IgD-negative memory B cell (primary cell): ENCODE measurements at regions not wholly inside any gene's neighbourhood (a gene's known extent, or its start where the extent isn't known, plus 50 kb on each side); places are given as distances from the start of the nearest gene placed in this dataset.
"Not testable (repeated sequence)": the region's sequence is repeated elsewhere in the genome, so short reads cannot be mapped to it uniquely, and the experiment has no call there.

Source experiments
- H3K27ac Mint-ChIP-seq, 3 donors: one replicate each; pipeline ENCODE4 v1.8.0; 2020 to 2022; ENCODE audit warnings: mild to moderate bottlenecking in 3 of 3, mixed read lengths in 3 of 3, moderate library complexity in 1 of 3
- H3K27me3 Mint-ChIP-seq: one replicate; pipeline ENCODE4 v1.8.0; 2021; ENCODE audit warnings: mixed read lengths
- H3K36me3 Mint-ChIP-seq: one replicate; pipeline ENCODE4 v1.8.0; 2020; ENCODE audit warnings: mild to moderate bottlenecking, mixed read lengths
- H3K4me1 Mint-ChIP-seq, 3 donors: one replicate each; pipeline ENCODE4 v1.8.0; 2020 to 2022; ENCODE audit warnings: mixed read lengths in 3 of 3, mild to moderate bottlenecking in 1 of 3
- H3K4me3 Mint-ChIP-seq, 4 donors: one replicate each; pipeline ENCODE4 v1.8.0; 2020 to 2022; ENCODE audit warnings: mild to moderate bottlenecking in 4 of 4, mixed read lengths in 4 of 4, moderate library complexity in 3 of 4
- H3K9me3 Mint-ChIP-seq, 3 donors: one replicate each; pipeline ENCODE4 v1.8.0; 2020 to 2021; ENCODE audit warnings: mixed read lengths in 3 of 3, mild to moderate bottlenecking in 1 of 3

- no peaks in the 10 kb centered on the region for H3K4me1 Mint-ChIP-seq
- H3K36me3 Mint-ChIP-seq: no peaks in the 10 kb centered on the region
- peaks cover 0 to 4% (median 0%) of the 10 kb centered on the region in 3 donors for H3K9me3 Mint-ChIP-seq
- no peak overlapping the region for H3K4me3 Mint-ChIP-seq
- H3K27me3 Mint-ChIP-seq: peaks cover 2% of the 10 kb centered on the region
- H3K27ac Mint-ChIP-seq: no peak overlapping the region
Measured at GRCh38 chr1:5603353-5604104, 388.7 kb downstream of the NPHP4 start.

- not testable (repeated sequence) for H3K27me3 Mint-ChIP-seq, H3K4me3 Mint-ChIP-seq, H3K9me3 Mint-ChIP-seq, H3K36me3 Mint-ChIP-seq, H3K4me1 Mint-ChIP-seq
- H3K27ac Mint-ChIP-seq: peak overlapping the region in 1 of 3 donors; percentile 54
Measured at GRCh38 chr1:5602718-5603117, 389.5 kb downstream of the NPHP4 start.

- Mint-ChIP-seq H3K36me3 (no peaks in the 10 kb centered on the region), H3K27me3 (peaks cover 2% of the 10 kb centered on the region), H3K27ac (no peak overlapping the region), H3K9me3 (peaks cover 0 to 4% (median 0%) of the 10 kb centered on the region in 3 donors), H3K4me3 (no peak overlapping the region), H3K4me1 (no peaks in the 10 kb centered on the region)
Measured at GRCh38 chr1:5601516-5601915, 390.7 kb downstream of the NPHP4 start.

- Mint-ChIP-seq H3K4me3 (no peak overlapping the region), H3K27me3 (peaks cover 2% of the 10 kb centered on the region), H3K27ac (no peak overlapping the region), H3K36me3 (no peaks in the 10 kb centered on the region), H3K9me3 (peaks cover 0 to 4% (median 0%) of the 10 kb centered on the region in 3 donors), H3K4me1 (no peaks in the 10 kb centered on the region)
Measured at GRCh38 chr1:5599541-5599940, 392.7 kb downstream of the NPHP4 start.

GRCh38 chr1:5598824-5599395 is 393.3 kb downstream of the NPHP4 start:
- no peak overlapping the region for H3K27ac Mint-ChIP-seq

GRCh38 chr1:5597991-5598823 is 394.0 kb downstream of the NPHP4 start:
- peaks cover 6% of the 10 kb centered on the region for H3K27me3 Mint-ChIP-seq
- no peak overlapping the region for H3K4me3 Mint-ChIP-seq
- no peaks in the 10 kb centered on the region for H3K9me3 Mint-ChIP-seq

More at GRCh38 chr1:5598824-5599395, 393.3 kb downstream of the NPHP4 start:
- peaks cover 0 to 4% (median 0%) of the 10 kb centered on the region in 3 donors for H3K9me3 Mint-ChIP-seq
- peaks cover 4% of the 10 kb centered on the region for H3K27me3 Mint-ChIP-seq
- no peak overlapping the region for H3K4me3 Mint-ChIP-seq
- H3K4me1 Mint-ChIP-seq: no peaks in the 10 kb centered on the region
- no peaks in the 10 kb centered on the region for H3K36me3 Mint-ChIP-seq

GRCh38 chr1:5597171-5597850 is 394.9 kb downstream of the NPHP4 start:
- Mint-ChIP-seq H3K36me3 (no peaks in the 10 kb centered on the region), H3K4me3 (no peak overlapping the region), H3K4me1 (no peaks in the 10 kb centered on the region), H3K9me3 (no peaks in the 10 kb centered on the region), H3K27ac (peak overlapping the region in 1 of 3 donors; percentile 46), H3K27me3 (peaks cover 6% of the 10 kb centered on the region)

More at GRCh38 chr1:5597991-5598823, 394.0 kb downstream of the NPHP4 start:
- H3K27ac Mint-ChIP-seq: no peak overlapping the region
- H3K36me3 Mint-ChIP-seq: no peaks in the 10 kb centered on the region
- H3K4me1 Mint-ChIP-seq: no peaks in the 10 kb centered on the region

GRCh38 chr1:5596651-5597050 is 395.6 kb downstream of the NPHP4 start:
- H3K4me3 Mint-ChIP-seq: no peak overlapping the region
- H3K27me3 Mint-ChIP-seq: peaks cover 6% of the 10 kb centered on the region
- H3K9me3 Mint-ChIP-seq: peaks cover 0 to 2% (median 0%) of the 10 kb centered on the region in 3 donors
- peaks cover 0 to 2% (median 0%) of the 10 kb centered on the region in 3 donors for H3K4me1 Mint-ChIP-seq
- H3K36me3 Mint-ChIP-seq: no peaks in the 10 kb centered on the region
- H3K27ac Mint-ChIP-seq: no peak overlapping the region

- peaks cover 0 to 2% (median 0%) of the 10 kb centered on the region in 3 donors for H3K4me1 Mint-ChIP-seq
- no peak overlapping the region for H3K27ac Mint-ChIP-seq
- H3K9me3 Mint-ChIP-seq: peaks cover 2 to 7% (median 6%) of the 10 kb centered on the region in 3 donors
- no peaks in the 10 kb centered on the region for H3K36me3 Mint-ChIP-seq
- no peak overlapping the region for H3K4me3 Mint-ChIP-seq
- H3K27me3 Mint-ChIP-seq: peaks cover 6% of the 10 kb centered on the region
Measured at GRCh38 chr1:5595531-5596170, 396.6 kb downstream of the NPHP4 start.

GRCh38 chr1:5594056-5594956 is 397.9 kb downstream of the NPHP4 start:
- no peak overlapping the region for H3K27ac Mint-ChIP-seq
- peaks cover 0 to 2% (median 0%) of the 10 kb centered on the region in 3 donors for H3K4me1 Mint-ChIP-seq
- peaks cover 2 to 12% (median 6%) of the 10 kb centered on the region in 3 donors for H3K9me3 Mint-ChIP-seq
- no peaks in the 10 kb centered on the region for H3K36me3 Mint-ChIP-seq
- peaks cover 4% of the 10 kb centered on the region for H3K27me3 Mint-ChIP-seq
- H3K4me3 Mint-ChIP-seq: no peak overlapping the region

GRCh38 chr1:5590717-5591116 is 401.5 kb downstream of the NPHP4 start:
- no peaks in the 10 kb centered on the region for H3K36me3 Mint-ChIP-seq
- H3K27me3 Mint-ChIP-seq: peaks cover 4% of the 10 kb centered on the region
- no peak overlapping the region for H3K4me3 Mint-ChIP-seq
- H3K9me3 Mint-ChIP-seq: peaks cover 6 to 17% (median 12%) of the 10 kb centered on the region in 3 donors
- H3K4me1 Mint-ChIP-seq: peaks cover 0 to 2% (median 0%) of the 10 kb centered on the region in 3 donors
- H3K27ac Mint-ChIP-seq: no peak overlapping the region

GRCh38 chr1:5586629-5587028 is 405.6 kb downstream of the NPHP4 start:
- no peaks in the 10 kb centered on the region for H3K27me3 Mint-ChIP-seq
- no peak overlapping the region for H3K4me3 Mint-ChIP-seq
- no peaks in the 10 kb centered on the region for H3K4me1 Mint-ChIP-seq
- H3K9me3 Mint-ChIP-seq: peaks cover 4 to 20% (median 12%) of the 10 kb centered on the region in 3 donors
- H3K36me3 Mint-ChIP-seq: no peaks in the 10 kb centered on the region
- H3K27ac Mint-ChIP-seq: no peak overlapping the region

- no peaks in the 10 kb centered on the region for H3K27me3 Mint-ChIP-seq
- H3K4me1 Mint-ChIP-seq: no peaks in the 10 kb centered on the region
- no peak overlapping the region for H3K27ac Mint-ChIP-seq
- H3K4me3 Mint-ChIP-seq: no peak overlapping the region
- H3K36me3 Mint-ChIP-seq: no peaks in the 10 kb centered on the region
- peaks cover 0 to 12% (median 9%) of the 10 kb centered on the region in 3 donors for H3K9me3 Mint-ChIP-seq
Measured at GRCh38 chr1:5585256-5585655, 407.0 kb downstream of the NPHP4 start.
